ENCODE measurements at regions not wholly inside any gene's neighbourhood (a gene's known extent, or its start where the extent isn't known, plus 50 kb on each side); places are given as distances from the start of the nearest gene placed in this dataset.

DNA sequence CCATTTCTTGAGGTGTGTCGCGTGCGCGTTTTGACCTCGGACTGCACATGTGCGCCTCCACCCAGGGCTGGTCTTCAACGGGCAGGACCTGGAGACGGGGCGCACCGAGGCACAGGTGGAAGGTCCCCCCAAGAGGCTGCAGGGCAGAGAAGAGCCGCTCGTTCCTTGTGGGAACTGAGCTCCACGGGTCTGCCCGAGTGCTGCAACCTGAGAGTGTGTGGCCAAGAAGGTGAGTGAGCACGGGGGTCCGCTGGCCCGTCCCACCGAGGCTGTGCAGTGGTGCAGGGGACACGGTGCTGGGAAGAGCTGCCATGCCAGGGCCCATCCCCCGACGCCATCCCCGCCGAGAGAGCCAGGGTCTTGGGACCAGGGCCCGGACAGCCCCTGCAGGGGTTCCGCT lies 268.3 kb downstream of the GALR1 start:
- DNase-seq (ENCODE audit: low read depth, low spot score), result no peak

DNA sequence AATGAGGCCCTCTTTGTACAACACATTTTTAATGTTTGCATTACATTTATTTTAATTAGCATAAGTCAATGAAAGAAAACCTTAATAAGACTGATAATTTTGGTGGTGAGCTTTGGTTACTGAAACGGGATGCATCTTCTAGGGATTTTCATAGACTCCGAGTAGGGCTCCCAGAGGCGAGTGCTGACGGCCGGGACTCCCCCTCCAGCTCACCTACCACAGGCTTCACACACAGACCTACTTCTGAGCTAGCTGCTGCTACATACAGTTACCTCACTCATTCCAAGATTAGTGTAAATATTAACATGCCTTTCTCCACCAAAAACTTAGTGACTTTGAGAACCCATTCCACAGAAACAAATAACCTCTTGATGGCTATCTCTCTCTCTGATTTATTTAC lies 271.1 kb downstream of the GALR1 start:
- DNase-seq (ENCODE audit: low read depth, low spot score), result no peak

DNA sequence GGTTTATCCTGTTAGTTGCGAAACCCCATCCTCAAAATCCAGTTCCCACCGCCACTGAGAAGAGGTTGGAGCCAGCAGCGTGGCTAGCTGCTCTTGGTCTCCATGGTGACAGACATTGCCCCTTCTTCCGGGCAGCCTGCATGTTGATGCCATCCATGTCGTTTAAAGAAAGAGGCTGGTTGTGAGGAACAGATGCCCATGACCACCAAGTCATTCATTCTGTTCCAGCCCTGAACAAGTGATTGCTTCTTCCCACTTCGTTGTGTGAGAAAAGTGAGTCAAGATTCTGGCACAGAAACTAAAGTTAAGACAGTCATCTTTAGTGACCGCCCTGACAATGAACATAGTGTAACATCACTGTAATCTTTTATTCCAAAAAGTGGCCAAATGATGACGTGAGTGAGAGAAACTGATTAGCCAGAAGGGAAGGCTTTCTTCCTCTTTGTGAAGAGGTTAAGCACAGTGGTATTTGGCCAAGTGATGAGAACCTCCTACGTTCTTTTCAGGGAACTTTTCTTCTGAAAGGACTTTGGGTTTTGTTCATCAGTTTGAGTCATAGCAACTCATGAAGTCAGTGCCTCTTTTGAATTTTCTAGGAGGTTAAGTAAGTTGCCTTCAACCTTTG lies 272.5 kb downstream of the GALR1 start:
- DNase-seq (ENCODE audit: low read depth, low spot score), result no peak

DNA sequence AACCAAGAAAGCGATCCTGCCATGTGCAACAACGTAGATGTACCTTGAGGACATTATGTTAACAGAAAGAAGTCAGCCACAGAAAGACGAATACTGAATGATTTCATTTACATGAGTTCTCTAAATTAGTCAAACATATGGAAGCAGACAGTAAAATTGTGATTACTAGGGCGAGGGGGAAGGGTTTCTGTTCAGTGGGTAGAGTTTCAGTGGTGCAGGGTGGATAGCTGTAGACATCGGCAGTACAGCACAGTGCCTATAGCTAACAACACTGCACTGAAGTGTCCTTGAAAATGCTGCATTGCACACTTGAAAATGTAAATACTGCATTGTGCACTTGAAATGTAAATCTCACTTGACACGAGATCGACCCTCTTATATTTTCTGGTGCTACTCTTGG lies 275.3 kb downstream of the GALR1 start:
- no peak for DNase-seq (ENCODE audit: low read depth, low spot score)

DNA sequence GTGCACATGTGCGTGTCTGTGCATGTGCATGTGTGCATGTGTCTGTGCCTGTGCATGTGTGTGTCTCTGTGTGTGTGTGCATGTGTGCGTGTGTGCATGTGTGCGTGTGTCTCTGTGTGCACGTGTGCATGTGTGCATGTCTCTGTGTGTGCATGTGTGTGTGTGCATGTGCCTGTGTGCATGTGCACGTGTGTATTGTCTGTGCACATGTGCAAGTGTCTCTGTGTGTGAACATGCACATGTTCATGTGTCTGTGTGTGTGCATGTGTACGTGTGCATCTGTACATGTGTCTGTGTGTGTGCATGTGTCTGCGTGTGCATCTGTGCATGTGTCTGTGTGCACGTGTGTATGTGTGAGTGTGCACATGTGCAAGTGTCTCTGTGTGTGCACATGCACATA lies 277.3 kb downstream of the GALR1 start:
- no peak for DNase-seq (ENCODE audit: low read depth, low spot score)

DNA sequence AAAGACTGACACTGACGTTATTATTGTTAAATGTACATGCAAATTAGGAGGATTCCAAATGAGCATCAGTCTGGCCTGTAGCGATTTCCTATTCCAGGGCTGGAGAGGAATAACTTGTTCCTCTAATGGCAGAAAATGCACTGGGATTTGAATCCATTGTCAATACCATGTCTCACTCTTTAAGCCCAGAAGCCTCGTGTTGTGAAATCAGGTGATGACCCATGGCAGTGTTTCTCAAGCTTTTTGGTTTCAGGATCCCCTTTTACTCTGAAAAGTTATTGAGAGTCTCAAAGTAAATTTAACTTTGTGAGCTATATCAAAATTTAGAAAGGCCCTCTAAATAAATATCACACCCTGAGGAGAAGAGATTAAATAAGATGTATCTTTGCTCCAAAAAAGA lies 279.2 kb downstream of the GALR1 start:
- DNase-seq (ENCODE audit: low read depth, low spot score), result no peak

DNA sequence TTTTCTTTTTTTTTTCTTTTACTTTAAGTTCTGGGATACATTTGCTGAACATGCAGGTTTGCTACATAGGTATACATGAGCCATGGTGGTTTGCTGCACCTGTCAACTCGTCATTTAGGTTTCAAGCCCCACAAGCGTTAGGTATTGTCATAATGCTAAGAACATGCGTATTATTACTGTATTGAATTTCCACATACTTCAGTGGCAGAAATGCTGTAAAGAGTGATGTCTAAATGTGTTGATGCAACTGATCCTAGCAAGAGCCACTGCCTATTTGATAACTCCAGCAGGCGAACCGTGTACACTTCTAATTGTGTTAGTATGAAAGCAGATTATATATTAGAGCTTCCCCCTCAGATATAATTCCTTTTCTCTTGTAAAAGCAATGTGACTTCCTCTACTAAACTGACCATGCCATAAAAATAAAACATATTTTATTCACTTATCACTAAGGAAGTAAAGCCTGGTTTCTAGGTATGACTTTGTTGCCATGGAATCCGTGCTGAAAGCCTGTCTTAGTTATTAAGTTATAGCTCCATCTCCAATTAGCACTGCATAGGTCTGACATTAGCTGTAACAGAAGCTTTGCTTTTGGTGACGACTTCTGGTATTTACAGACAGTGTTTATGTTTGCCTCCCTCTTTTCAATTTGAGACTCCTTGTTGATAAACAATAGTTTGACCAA lies 280.0 kb downstream of the GALR1 start:
- no peak for DNase-seq (ENCODE audit: low read depth, low spot score)

DNA sequence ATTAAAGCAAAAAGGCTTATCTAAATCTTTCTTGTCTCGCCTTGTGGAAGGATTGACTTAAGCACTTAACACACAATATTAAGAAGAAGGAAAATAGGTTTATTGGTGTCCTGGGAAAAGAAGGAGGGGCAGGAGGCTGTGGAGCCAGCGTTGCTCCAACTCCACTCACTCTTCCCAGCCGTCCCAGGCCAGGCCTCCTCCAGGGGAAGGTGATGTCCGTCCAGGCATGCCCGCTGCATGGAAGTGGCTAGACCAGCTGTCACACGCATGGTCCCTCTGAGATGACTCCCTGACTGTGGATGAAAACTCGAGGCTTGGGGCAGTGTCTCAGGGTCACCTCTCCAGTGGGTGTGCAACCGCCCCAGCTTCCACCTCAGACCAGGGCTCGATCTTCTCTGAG lies 281.1 kb downstream of the GALR1 start:
- no peak for DNase-seq (ENCODE audit: low read depth, low spot score)

DNA sequence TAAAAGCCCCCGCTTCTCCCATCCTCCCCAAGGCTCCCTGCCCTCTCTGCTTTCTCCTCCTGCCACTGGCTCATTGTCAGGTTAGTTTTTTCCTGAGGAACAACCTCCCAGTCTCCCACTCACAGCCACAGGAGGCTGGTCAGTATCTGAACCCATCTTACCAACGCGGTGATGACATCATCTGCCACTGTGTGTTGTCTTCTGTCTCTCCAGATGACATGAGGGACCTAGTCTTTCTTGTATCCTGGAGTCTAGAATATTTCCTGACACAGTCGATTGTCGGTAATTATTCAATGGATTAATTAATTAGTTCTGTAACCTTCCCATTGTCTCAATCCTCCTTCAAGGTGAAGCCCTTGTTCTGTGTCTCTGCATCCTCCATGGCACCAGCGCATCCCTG lies 290.2 kb downstream of the GALR1 start:
- no peak for DNase-seq (ENCODE audit: low read depth, low spot score)

DNA sequence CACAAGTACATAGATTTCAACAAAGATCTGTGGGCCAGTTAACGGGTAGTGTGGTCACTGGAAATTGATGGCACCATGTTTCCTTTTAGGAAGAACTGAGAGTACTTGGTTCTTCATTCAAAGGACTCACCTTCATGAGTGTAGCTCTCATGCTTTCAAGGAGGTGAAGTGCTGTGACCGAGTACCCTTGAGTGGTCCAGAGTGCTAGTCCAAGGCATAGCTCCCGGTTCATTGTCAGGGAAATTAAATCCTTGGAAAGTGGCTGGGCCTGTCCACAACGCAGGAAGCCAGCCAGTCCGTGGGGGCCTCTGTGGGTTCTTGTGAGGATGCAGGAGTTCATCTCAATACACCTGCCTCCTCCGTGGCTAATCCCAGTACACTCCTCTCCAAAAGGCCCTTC lies 295.1 kb downstream of the GALR1 start:
- DNase-seq (ENCODE audit: low read depth, low spot score), result no peak

DNA sequence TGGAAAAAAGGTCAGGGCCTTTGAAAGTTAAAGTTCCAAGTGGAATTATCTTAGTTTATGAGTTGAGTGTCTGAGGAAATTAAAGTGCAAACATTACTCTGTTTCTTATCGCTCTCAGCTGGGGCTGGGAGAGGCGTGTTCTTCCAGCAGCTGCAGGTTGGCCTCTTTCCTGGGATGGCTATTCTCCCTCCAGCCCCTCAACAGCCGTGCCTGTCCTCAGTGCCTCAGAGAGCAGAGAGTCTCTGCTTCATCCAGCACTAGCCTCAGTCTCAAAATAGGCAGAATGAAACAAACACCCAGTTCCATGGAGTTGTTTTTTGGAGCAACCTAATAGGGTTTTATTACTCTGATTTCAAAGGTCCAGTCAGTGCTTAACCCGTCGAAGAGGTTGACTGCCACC lies 298.1 kb downstream of the GALR1 start:
- DNase-seq (ENCODE audit: low read depth, low spot score), result no peak

DNA sequence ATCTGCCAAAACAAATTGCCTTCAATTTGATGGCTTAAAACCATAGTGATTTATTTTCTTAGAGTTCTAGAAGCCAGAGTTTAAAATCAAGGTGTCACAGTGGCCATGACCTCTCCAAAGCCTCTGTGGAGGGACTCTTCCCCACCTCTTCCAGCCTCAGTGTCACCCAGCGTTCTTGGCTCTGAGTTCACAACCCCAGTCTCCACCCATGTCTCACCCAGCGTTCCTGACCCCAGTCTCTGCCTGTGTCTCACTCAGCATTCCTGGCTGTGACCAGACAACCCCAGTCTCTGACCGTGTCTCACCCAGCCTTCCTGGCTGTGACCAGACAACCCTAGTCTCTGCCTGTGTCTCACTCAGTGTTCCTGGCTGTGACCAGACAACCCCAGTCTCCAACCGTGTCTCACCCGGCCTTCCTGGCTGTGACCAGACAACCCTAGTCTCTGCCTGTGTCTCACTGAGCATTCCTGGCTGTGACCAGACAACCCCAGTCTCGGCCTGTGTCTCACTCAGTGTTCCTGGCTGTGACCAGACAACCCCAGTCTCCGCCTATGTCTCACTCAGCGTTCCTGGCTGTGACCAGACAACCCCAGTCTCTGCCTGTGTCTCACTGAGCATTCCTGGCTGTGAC lies 299.3 kb downstream of the GALR1 start:
- DNase-seq (ENCODE audit: low read depth, low spot score), result no peak

DNA sequence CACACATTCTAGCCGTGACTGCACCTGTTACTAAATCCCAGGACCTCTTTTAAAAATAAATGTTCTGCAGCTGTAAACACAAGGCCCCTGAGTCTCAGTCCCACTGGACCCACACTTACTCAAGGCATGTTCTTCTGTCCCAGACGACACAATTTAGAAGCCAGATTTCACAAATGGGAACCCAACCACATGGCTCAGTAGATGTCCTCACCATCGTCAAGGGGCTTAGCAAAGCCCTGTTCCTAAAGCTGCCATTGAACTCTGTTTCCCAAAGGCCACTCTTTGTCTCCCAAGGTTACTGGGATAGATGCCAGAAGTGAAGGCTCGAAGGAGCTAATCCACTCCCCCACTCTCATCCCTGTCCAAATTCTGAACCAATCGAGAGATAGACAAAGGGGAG lies 301.0 kb downstream of the GALR1 start:
- no peak for DNase-seq (ENCODE audit: low read depth, low spot score)

DNA sequence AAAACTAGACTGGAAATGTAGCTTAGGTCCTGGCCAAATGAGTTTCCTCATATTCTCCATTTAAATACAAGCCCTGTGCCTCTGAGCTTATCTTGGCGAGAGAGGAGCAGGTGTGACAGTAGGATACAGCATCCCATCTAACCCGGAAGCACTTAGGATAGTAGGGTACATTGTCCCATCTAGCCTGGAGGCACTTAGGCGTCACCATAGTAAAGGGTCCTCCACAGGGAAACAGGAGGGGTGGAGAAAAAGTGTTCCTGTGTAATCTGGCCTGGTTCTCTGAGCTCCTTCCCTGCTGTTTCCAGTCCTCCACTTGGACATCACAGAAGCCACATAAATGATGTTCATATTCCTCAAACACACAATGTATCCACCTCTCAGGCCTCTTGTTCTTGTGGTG lies 301.4 kb downstream of the GALR1 start:
- no peak for DNase-seq (ENCODE audit: low read depth, low spot score)

DNA sequence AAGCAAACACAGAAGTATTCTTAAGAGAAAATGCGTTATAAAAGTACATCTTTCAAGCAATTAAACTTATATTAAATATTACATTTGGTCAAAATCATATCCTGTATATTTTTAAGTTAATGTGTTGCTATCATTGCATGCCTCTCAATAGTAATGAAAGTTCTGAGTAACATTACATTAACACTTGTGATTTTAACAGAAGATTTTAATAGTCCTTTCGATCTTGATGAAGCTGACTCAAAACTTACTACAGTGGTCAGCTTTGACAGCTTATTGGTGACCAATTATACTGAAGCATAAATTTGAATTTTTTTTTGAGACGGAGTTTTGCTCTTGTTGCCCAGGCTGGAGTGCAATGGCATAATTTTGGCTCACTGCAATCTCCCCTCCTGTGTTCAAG lies 303.3 kb downstream of the GALR1 start:
- no peak for DNase-seq (ENCODE audit: low read depth, low spot score)

DNA sequence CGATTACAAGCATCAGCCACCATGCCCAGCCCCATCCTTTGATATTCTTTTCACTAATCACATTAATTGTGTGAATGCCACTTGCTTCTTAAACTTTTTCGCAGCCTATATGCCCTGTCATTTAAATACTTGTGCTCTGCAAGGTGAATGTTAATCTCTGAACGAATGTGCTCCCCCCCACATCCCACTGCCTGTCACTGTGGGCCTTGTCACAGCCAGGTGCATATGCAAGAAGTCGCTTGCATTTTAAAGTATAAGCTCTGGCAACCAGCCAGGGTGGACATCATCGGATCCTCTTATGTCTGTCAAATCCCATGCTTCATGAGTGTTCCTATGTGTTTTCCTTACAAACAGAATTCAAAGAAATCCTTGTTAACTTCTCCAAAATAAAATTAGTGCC lies 304.4 kb downstream of the GALR1 start:
- no peak for DNase-seq (ENCODE audit: low read depth, low spot score)

DNA sequence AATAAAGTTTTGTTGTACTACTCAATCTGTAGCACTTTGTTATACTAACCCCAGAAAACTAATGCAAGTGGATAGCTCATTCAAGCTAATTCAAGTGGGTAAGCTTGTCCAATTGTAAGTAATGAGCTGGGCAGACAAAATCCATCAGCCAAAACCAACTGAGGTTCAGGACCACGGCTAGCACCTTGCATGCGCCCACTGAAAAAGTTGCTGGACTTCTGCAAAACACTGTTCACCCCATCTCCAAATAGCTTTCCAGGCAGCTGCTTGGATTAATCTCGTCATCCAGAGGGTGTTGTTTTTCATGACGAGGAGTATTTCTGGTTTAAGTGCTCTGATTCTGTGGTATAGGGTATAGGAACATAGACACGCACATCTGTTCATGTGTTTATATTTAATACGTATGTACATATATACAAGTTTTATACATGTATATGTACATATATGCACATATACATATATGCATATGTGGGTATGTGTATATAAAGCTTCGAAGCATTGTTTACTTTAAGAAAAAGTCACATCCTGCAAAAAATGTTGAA lies 307.5 kb downstream of the GALR1 start:
- DNase-seq (ENCODE audit: low read depth, low spot score), result peak; percentile 7

DNA sequence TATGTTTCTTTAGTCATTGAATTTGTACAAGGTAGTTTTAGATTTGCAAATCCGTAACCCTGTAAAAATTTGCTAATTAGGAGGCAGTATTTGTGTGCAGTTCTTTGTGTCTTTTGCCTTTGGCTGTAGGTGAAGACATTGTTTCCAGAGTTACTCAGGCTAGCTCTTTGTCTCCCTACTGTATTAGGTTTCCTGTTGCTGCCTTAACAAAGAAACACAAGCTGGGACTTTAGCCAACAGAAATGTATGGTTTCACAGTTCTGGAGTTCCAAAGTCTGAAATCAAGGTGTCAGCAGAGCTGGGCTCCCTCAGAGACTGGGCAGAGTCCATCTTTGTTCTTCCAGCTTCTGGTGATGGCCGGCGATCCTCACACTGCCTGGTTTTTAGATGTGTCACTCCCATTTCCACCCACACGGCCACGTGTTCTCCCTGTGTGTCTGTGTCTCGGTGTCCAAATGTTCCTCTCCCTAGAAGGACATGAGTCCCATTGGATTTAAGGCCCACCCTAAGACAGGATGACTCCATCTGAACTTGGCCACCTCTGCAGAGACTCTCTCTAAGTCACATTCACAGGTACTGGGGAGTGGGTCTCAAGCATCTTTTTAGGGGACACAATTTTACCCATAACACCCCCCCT lies 309.7 kb downstream of the GALR1 start:
- no peak for DNase-seq (ENCODE audit: low read depth, low spot score)

DNA sequence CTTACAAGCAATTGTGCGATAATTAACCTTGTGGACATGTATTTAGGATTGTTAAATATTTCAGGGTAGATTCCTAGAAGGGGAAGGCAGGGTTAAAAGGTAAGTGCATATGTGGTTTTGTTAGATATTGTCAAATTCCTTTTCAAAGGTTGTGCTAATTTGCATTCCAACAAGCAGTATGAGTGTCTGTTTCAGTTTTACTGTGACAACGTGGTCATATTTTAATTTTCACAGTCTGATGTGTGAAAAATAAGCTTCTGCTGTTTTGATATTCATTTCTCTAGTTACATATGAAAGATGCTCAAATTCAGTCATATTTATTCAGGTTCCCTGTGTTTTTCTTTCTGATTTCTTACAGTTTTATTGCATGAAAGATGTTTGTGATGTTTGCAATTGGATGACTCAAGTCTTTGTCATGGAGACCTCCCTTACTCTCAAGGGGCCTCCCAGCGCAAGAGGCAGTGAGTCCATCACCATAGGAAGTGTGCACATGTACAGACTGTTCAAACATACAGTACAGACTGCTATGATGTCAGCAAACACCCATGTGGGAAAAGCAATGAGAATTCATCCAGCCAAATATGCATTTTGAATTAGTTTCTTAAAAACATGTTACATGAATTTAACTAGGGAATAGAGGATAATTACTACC lies 310.8 kb downstream of the GALR1 start:
- no peak for DNase-seq (ENCODE audit: low read depth, low spot score)

DNA sequence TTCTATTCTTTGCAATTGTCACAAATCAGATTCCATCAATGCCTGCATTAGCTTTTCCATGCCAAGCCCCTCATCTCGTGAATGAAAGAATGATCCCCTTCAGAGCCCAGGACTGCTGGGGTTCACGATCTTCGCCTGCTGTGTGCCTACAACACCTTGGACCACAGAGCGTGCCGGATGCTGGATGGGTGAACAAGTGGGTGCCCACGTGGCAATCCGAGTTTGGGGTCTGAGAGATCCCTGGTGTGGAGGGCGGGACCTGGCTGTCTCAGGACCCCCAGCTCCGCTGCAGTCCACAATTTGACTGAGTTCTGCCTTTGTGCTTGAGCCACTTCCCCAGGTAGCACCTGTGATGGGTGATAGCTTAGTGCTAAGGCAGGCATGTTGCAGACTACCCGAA lies 317.0 kb downstream of the GALR1 start:
- no peak for DNase-seq (ENCODE audit: low read depth, low spot score)

DNA sequence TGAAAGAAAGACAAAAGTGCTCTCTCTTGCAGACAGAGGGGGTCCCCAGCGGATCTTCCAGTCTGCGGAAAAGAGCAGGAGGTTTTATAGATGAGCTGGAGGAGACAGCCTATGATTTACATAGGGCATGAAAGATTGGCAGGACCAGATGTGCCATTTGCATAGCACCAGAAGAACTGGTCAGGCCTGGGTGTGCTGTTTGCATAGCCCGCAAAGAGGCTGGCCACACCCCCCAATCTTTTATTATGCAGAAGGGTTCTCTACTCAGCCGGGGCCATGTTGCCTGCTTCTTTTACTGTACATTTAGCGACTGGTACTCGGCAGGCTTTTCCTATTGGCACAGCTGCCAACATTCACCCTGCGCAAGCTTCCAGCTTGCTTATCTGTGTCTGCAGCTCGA lies 317.6 kb downstream of the GALR1 start:
- no peak for DNase-seq (ENCODE audit: low read depth, low spot score)

DNA sequence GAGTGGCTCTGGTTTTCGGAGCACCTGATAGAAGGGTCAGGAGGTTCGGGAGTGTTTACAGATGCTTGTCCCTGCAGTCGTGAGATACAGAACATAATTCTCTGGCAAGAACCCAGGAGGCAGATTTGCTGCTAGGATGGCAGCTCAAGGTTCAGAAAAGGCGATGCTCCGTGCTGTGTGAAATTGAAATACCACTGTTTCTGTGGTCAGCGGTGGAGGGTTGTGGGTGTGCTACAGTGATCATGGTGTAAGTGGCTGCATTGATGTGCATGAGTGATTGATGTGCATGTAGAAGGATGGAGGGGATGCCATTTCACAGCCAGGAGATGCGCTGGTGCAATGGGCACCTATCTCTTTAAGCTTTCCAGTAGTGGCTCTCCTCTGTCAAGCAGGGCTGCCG lies 322.1 kb downstream of the GALR1 start:
- no peak for DNase-seq (ENCODE audit: low read depth, low spot score)

All from ELF-1 (cell line).